HG02588 (cell line): ENCODE measurements at regions not wholly inside any gene's neighbourhood (a gene's known extent, or its start where the extent isn't known, plus 50 kb on each side); places are given as distances from the start of the nearest gene placed in this dataset.
"Not testable (repeated sequence)": the region's sequence is repeated elsewhere in the genome, so short reads cannot be mapped to it uniquely, and the experiment has no call there.

Experiments
- ATAC-seq: cut with Tn5 transposase; IDR thresholded peaks from one replicate; pipeline ENCODE4 v1.9.1; 2021; ENCODE audit warnings: mild to moderate bottlenecking, moderate library complexity; ENCODE audit not compliant: unreplicated experiment

GRCh38 chr7:10360050-10360449 lies 613.6 kb upstream of the PHF14 start:
- no peak for ATAC-seq

GRCh38 chr7:10401793-10402192 lies 571.9 kb upstream of the PHF14 start:
- no peak for ATAC-seq

- ATAC-seq, result peak; percentile 81
These were observed 561.2 kb upstream of the PHF14 start for GRCh38 chr7:10412422-10413019.

GRCh38 chr7:10418985-10419384 lies 554.7 kb upstream of the PHF14 start:
- no peak for ATAC-seq

GRCh38 chr7:10429031-10429430 lies 544.6 kb upstream of the PHF14 start:
- no peak for ATAC-seq

GRCh38 chr7:10429511-10429910 lies 544.2 kb upstream of the PHF14 start:
- ATAC-seq, result no peak

GRCh38 chr7:10436302-10436701 lies 537.4 kb upstream of the PHF14 start:
- no peak for ATAC-seq

GRCh38 chr7:10439027-10439426 lies 534.6 kb upstream of the PHF14 start:
- no peak for ATAC-seq

GRCh38 chr7:10455936-10456335 lies 517.7 kb upstream of the PHF14 start:
- ATAC-seq, result no peak

GRCh38 chr7:10460474-10460873 lies 513.2 kb upstream of the PHF14 start:
- no peak for ATAC-seq

- ATAC-seq, result no peak
These were observed 510.0 kb upstream of the PHF14 start for GRCh38 chr7:10463701-10464100.

GRCh38 chr7:10465536-10465935 lies 508.1 kb upstream of the PHF14 start:
- ATAC-seq, result not testable (repeated sequence)

- ATAC-seq, result no peak
These were observed 504.8 kb upstream of the PHF14 start for GRCh38 chr7:10468908-10469307.

GRCh38 chr7:10469476-10469875 lies 504.2 kb upstream of the PHF14 start:
- no peak for ATAC-seq

GRCh38 chr7:10471280-10472058 lies 502.2 kb upstream of the PHF14 start:
- ATAC-seq, result no peak

GRCh38 chr7:10472115-10472514 lies 501.6 kb upstream of the PHF14 start:
- ATAC-seq, result no peak

- no peak for ATAC-seq
These were observed 500.1 kb upstream of the PHF14 start for GRCh38 chr7:10473569-10473968.

- ATAC-seq, result no peak
These were observed 499.6 kb upstream of the PHF14 start for GRCh38 chr7:10474048-10474447.

- no peak for ATAC-seq
These were observed 497.6 kb upstream of the PHF14 start for GRCh38 chr7:10475940-10476641.

- no peak for ATAC-seq
These were observed 497.0 kb upstream of the PHF14 start for GRCh38 chr7:10476642-10477041.

GRCh38 chr7:10483671-10484070 lies 490.0 kb upstream of the PHF14 start:
- no peak for ATAC-seq

- no peak for ATAC-seq
These were observed 488.9 kb upstream of the PHF14 start for GRCh38 chr7:10484767-10485166.
